Esophagus squamous epithelium (tissue), 4 donors: ENCODE measurements at regions not wholly inside any gene's neighbourhood (a gene's known extent, or its start where the extent isn't known, plus 50 kb on each side); places are given as distances from the start of the nearest gene placed in this dataset.
"Not testable (repeated sequence)": the region's sequence is repeated elsewhere in the genome, so short reads cannot be mapped to it uniquely, and the experiment has no call there.

ENCODE experiments used
- CTCF ChIP-seq, 6 experiments: fragments of 450-650 bp in 4 of 6; fragments of 200-600 bp in 2 of 6; sonication (generic) in 2 of 6; IDR thresholded peaks; one replicate each; pipeline ENCODE4 v1.5.1; 2016 to 2019; ENCODE audit warnings: antibody characterized with exemption in 6 of 6, mild to moderate bottlenecking in 4 of 6, moderate library complexity in 4 of 6
- POLR2A ChIP-seq, 4 donors: fragments of 450-650 bp; IDR thresholded peaks; one replicate each; pipeline ENCODE4 v1.6.1; 2017; ENCODE audit warnings: antibody characterized with exemption in 4 of 4, mild to moderate bottlenecking in 4 of 4, moderate library complexity in 3 of 4

GRCh38 chr16:59096682-59097081, 362.6 kb upstream of the GOT2 start:
- not testable (repeated sequence) for TF ChIP-seq CTCF, POLR2A (IDR thresholded peaks at IDR 0.05)
